ENCODE measurements at regions not wholly inside any gene's neighbourhood (a gene's known extent, or its start where the extent isn't known, plus 50 kb on each side); places are given as distances from the start of the nearest gene placed in this dataset.

- no peaks in the 10 kb centered on the region for H3K36me3 Mint-ChIP-seq (ENCODE audit: low read depth, unreplicated experiment)
- H3K4me3 ChIP-seq (ENCODE audit: insufficient read depth, low read depth, low read length) = no peak overlapping the region
- H3K4me1 Mint-ChIP-seq (ENCODE audit: low read depth, unreplicated experiment) = no peaks in the 10 kb centered on the region
- no peak overlapping the region for H3K4me2 ChIP-seq (ENCODE audit: low read length)
- no peak overlapping the region for H3K27ac ChIP-seq (ENCODE audit: low read depth, low read length)
- H3K36me3 ChIP-seq (ENCODE audit: insufficient read depth, low read length) = no peaks in the 10 kb centered on the region
- no peaks in the 10 kb centered on the region for H3K9me3 ChIP-seq (ENCODE audit: insufficient read depth, low read depth, low read length)
- H3K9ac ChIP-seq (ENCODE audit: low read length) = no peak overlapping the region
- no peaks in the 10 kb centered on the region for H3K4me1 ChIP-seq (ENCODE audit: insufficient read depth, low read length)
- TF ChIP-seq CTCF (IDR thresholded peaks at IDR 0.05; ENCODE audit: insufficient read depth, low read depth, low read length) (no peak), EZH2 (IDR thresholded peaks at IDR 0.05; ENCODE audit: insufficient read depth, low read length) (no peak)
- H3K4me3 Mint-ChIP-seq (ENCODE audit: unreplicated experiment) = no peak overlapping the region
- H3K27ac Mint-ChIP-seq (ENCODE audit: unreplicated experiment) = no peak overlapping the region
- no peaks in the 10 kb centered on the region for H3K79me2 ChIP-seq (ENCODE audit: insufficient read depth, low read length)
- peaks cover 29% of the 10 kb centered on the region for H3K9me3 Mint-ChIP-seq (ENCODE audit: unreplicated experiment)
- DNase-seq (ENCODE audit: low read depth) = no peak
- no peak overlapping the region for H2AFZ ChIP-seq (ENCODE audit: low read depth, low read length)
- H3K27me3 Mint-ChIP-seq (ENCODE audit: low read depth, unreplicated experiment) = peaks cover 15% of the 10 kb centered on the region
- no peaks in the 10 kb centered on the region for H4K20me1 ChIP-seq (ENCODE audit: insufficient read depth, low read length)
- no peaks in the 10 kb centered on the region for H3K27me3 ChIP-seq (ENCODE audit: insufficient read depth, low read length)
- FAIRE-seq = no peak
These were observed 337.2 kb upstream of the AJAP1 start for GRCh38 chr1:4317207-4317606.

- no peak overlapping the region for H2AFZ ChIP-seq (ENCODE audit: low read depth, low read length)
- no peak for DNase-seq (ENCODE audit: low read depth)
- no peaks in the 10 kb centered on the region for H3K4me1 ChIP-seq (ENCODE audit: insufficient read depth, low read length)
- Mint-ChIP-seq H3K4me3 (ENCODE audit: unreplicated experiment) (no peak overlapping the region), H3K27ac (ENCODE audit: unreplicated experiment) (no peak overlapping the region), H3K36me3 (ENCODE audit: low read depth, unreplicated experiment) (no peaks in the 10 kb centered on the region), H3K27me3 (ENCODE audit: low read depth, unreplicated experiment) (peaks cover 18% of the 10 kb centered on the region), H3K4me1 (ENCODE audit: low read depth, unreplicated experiment) (no peaks in the 10 kb centered on the region), H3K9me3 (ENCODE audit: unreplicated experiment) (peaks cover 31% of the 10 kb centered on the region)
- H3K27ac ChIP-seq (ENCODE audit: low read depth, low read length) = no peak overlapping the region
- H3K4me3 ChIP-seq (ENCODE audit: insufficient read depth, low read depth, low read length) = no peak overlapping the region
- no peaks in the 10 kb centered on the region for H3K27me3 ChIP-seq (ENCODE audit: insufficient read depth, low read length)
- TF ChIP-seq EZH2 (IDR thresholded peaks at IDR 0.05; ENCODE audit: insufficient read depth, low read length) (no peak), CTCF (IDR thresholded peaks at IDR 0.05; ENCODE audit: insufficient read depth, low read depth, low read length) (no peak)
- no peaks in the 10 kb centered on the region for H4K20me1 ChIP-seq (ENCODE audit: insufficient read depth, low read length)
- no peak overlapping the region for H3K9ac ChIP-seq (ENCODE audit: low read length)
- H3K4me2 ChIP-seq (ENCODE audit: low read length) = no peak overlapping the region
- no peaks in the 10 kb centered on the region for H3K79me2 ChIP-seq (ENCODE audit: insufficient read depth, low read length)
- no peaks in the 10 kb centered on the region for H3K9me3 ChIP-seq (ENCODE audit: insufficient read depth, low read depth, low read length)
- no peaks in the 10 kb centered on the region for H3K36me3 ChIP-seq (ENCODE audit: insufficient read depth, low read length)
- FAIRE-seq = no peak
These were observed 335.7 kb upstream of the AJAP1 start for GRCh38 chr1:4318720-4319119.

GRCh38 chr1:4319496-4319895 lies 334.9 kb upstream of the AJAP1 start:
- Mint-ChIP-seq H3K27ac (ENCODE audit: unreplicated experiment) (no peak overlapping the region), H3K27me3 (ENCODE audit: low read depth, unreplicated experiment) (peaks cover 18% of the 10 kb centered on the region)
- DNase-seq (ENCODE audit: low read depth) = no peak

More at GRCh38 chr1:4319496-4319895, 334.9 kb upstream of the AJAP1 start:
- no peak overlapping the region for H2AFZ ChIP-seq (ENCODE audit: low read depth, low read length)
- no peaks in the 10 kb centered on the region for H3K4me1 Mint-ChIP-seq (ENCODE audit: low read depth, unreplicated experiment)
- no peak overlapping the region for H3K4me3 Mint-ChIP-seq (ENCODE audit: unreplicated experiment)
- H3K9ac ChIP-seq (ENCODE audit: low read length) = no peak overlapping the region
- H3K9me3 ChIP-seq (ENCODE audit: insufficient read depth, low read depth, low read length) = no peaks in the 10 kb centered on the region
- TF ChIP-seq EZH2 (IDR thresholded peaks at IDR 0.05; ENCODE audit: insufficient read depth, low read length) (no peak), CTCF (IDR thresholded peaks at IDR 0.05; ENCODE audit: insufficient read depth, low read depth, low read length) (no peak)
- no peaks in the 10 kb centered on the region for H3K27me3 ChIP-seq (ENCODE audit: insufficient read depth, low read length)
- no peak overlapping the region for H3K4me2 ChIP-seq (ENCODE audit: low read length)
- H4K20me1 ChIP-seq (ENCODE audit: insufficient read depth, low read length) = no peaks in the 10 kb centered on the region
- H3K4me3 ChIP-seq (ENCODE audit: insufficient read depth, low read depth, low read length) = no peak overlapping the region
- H3K36me3 Mint-ChIP-seq (ENCODE audit: low read depth, unreplicated experiment) = no peaks in the 10 kb centered on the region
- H3K79me2 ChIP-seq (ENCODE audit: insufficient read depth, low read length) = no peaks in the 10 kb centered on the region
- H3K9me3 Mint-ChIP-seq (ENCODE audit: unreplicated experiment) = peaks cover 31% of the 10 kb centered on the region
- H3K27ac ChIP-seq (ENCODE audit: low read depth, low read length) = no peak overlapping the region
- H3K4me1 ChIP-seq (ENCODE audit: insufficient read depth, low read length) = no peaks in the 10 kb centered on the region
- no peaks in the 10 kb centered on the region for H3K36me3 ChIP-seq (ENCODE audit: insufficient read depth, low read length)
- FAIRE-seq = no peak
